HCT116 (cell line): ENCODE measurements at regions not wholly inside any gene's neighbourhood (a gene's known extent, or its start where the extent isn't known, plus 50 kb on each side); places are given as distances from the start of the nearest gene placed in this dataset.

ENCODE experiments used
- ATF3 ChIP-seq: IDR thresholded peaks from 2 replicates; pipeline ENCODE4 v1.6.1; 2012
- CEBPB ChIP-seq: IDR thresholded peaks from 2 replicates; pipeline ENCODE4 v1.6.1; 2012; ENCODE audit warnings: low read depth
- CTCF ChIP-seq, 3 experiments: fragments of 200-600 bp in 1 of 3; sonication (generic) in 1 of 3; IDR thresholded peaks in 2 of 3; conservative IDR thresholded peaks in 1 of 3; 2 replicates each; pipeline ENCODE4 v1.5.1; 2012 to 2017; ENCODE audit warnings: low read depth in 2 of 3, low read length in 2 of 3, antibody characterized with exemption in 1 of 3, borderline replicate concordance in 1 of 3, control low read depth in 1 of 3, mild to moderate bottlenecking in 1 of 3, mixed read lengths in 1 of 3, mixed run types in 1 of 3, moderate library complexity in 1 of 3; ENCODE audit not compliant: insufficient read depth in 1 of 3
- ELF1 ChIP-seq: IDR thresholded peaks from 2 replicates; pipeline ENCODE4 v1.6.1; 2012; ENCODE audit warnings: low read depth, borderline replicate concordance
- EZH2 ChIP-seq: fragments of 200-600 bp; sonication (generic); IDR thresholded peaks from 2 replicates; pipeline ENCODE4 v1.6.1; 2017; ENCODE audit warnings: antibody characterized with exemption, mixed run types
- EZH2phosphoT487 ChIP-seq: fragments of 200-600 bp; IDR thresholded peaks from 2 replicates; pipeline ENCODE4 v1.6.1; 2018; ENCODE audit warnings: antibody characterized with exemption, borderline replicate concordance
- MAX ChIP-seq: IDR thresholded peaks from 2 replicates; pipeline ENCODE4 v1.6.1; 2012
- POLR2A ChIP-seq: IDR thresholded peaks from 2 replicates; pipeline ENCODE4 v1.7.0; 2011; ENCODE audit warnings: borderline replicate concordance; ENCODE audit not compliant: insufficient read depth, insufficient read length; ENCODE audit errors: extremely low read depth
- POLR2AphosphoS5 ChIP-seq: IDR thresholded peaks from 2 replicates; pipeline ENCODE4 v1.6.1; 2011; ENCODE audit warnings: mild to moderate bottlenecking, low read depth, low read length, moderate library complexity
- RAD21 ChIP-seq: IDR thresholded peaks from 2 replicates; pipeline ENCODE4 v1.6.1; 2012; ENCODE audit warnings: low read depth, mild to moderate bottlenecking
- SIN3A ChIP-seq: IDR thresholded peaks from 2 replicates; pipeline ENCODE4 v1.6.1; 2012; ENCODE audit warnings: low read depth
- YY1 ChIP-seq: IDR thresholded peaks from 2 replicates; pipeline ENCODE4 v1.6.1; 2011; ENCODE audit warnings: low read length, low read depth, moderate library complexity, mild to moderate bottlenecking; ENCODE audit not compliant: insufficient replicate concordance; ENCODE audit errors: extremely low read depth
- ZFX ChIP-seq: fragments of 450-650 bp; IDR thresholded peaks from 2 replicates; pipeline ENCODE4 v1.6.1; 2017
- ZNF274 ChIP-seq: fragments of 200-500 bp; sonication (Bioruptor generic); IDR thresholded peaks from 2 replicates; pipeline ENCODE4 v1.6.1; 2014; ENCODE audit warnings: mild to moderate bottlenecking, low read depth, low read length, inconsistent platforms

- no peak for TF ChIP-seq RAD21
- no peak for TF ChIP-seq CTCF (IDR thresholded peaks at IDR 0.05 in 2 of 3, conservative IDR thresholded peaks at IDR 0.05 in 1 of 3; ENCODE audit: borderline replicate concordance in 1 of 3, insufficient read depth in 1 of 3, low read depth in 2 of 3, low read length in 2 of 3)
- no peak for TF ChIP-seq ATF3
- no peak for TF ChIP-seq POLR2A
- no peak for TF ChIP-seq POLR2AphosphoS5
- TF ChIP-seq MAX: no peak
- TF ChIP-seq YY1: no peak
- TF ChIP-seq ZNF274: no peak
- TF ChIP-seq CEBPB: no peak
- TF ChIP-seq EZH2phosphoT487: no peak
- no peak for TF ChIP-seq EZH2
- no peak for TF ChIP-seq ZFX
- no peak for TF ChIP-seq SIN3A
- no peak for TF ChIP-seq ELF1
These were observed 146.9 kb upstream of the PTPRG start for GRCh38 chr3:61414456-61414855.
